B cell (primary cell): ENCODE measurements at regions not wholly inside any gene's neighbourhood (a gene's known extent, or its start where the extent isn't known, plus 50 kb on each side); places are given as distances from the start of the nearest gene placed in this dataset.
A peak's percentile ranks its signal among the peaks of the same experiment; 100 is the strongest.

Experiments
- ATAC-seq: fragments of 200-7000 bp; cut with Tn5 transposase; one replicate; pipeline ENCODE4 v1.10.0; 2021; ENCODE audit warnings: low read depth, mild to moderate bottlenecking, moderate number of reproducible peaks, moderate library complexity
- CTCF ChIA-PET: fragments of 350-600 bp; sonication (Branson Sonifier 250); formaldehyde crosslinking; loops from one replicate; lab custom pipeline; 2021; ENCODE audit warnings: antibody characterized with exemption, inconsistent platforms; lab: Charles Lee
- POLR2A ChIA-PET: fragments of 350-600 bp; sonication (Branson Sonifier 250); formaldehyde crosslinking; loops from one replicate; lab custom pipeline; 2021; ENCODE audit warnings: antibody characterized with exemption; lab: Charles Lee
- DNase-seq: peaks from one replicate; pipeline ENCODE4 v3.0.0; 2013
- H2AFZ ChIP-seq: 2 replicates; pipeline ENCODE4 v1.6.1; 2012; ENCODE audit warnings: mild to moderate bottlenecking, low read depth, low read length; ENCODE audit not compliant: insufficient read depth, poor library complexity, severe bottlenecking
- H3K27ac ChIP-seq, 2 donors: 1 replicate in 1 of 2; 2 replicates in 1 of 2; pipeline ENCODE4 v1.5.1; 2012 to 2013; ENCODE audit warnings: low read length in 2 of 2, mild to moderate bottlenecking in 2 of 2, moderate library complexity in 1 of 2
- H3K27me3 ChIP-seq, 4 experiments: fragments of 200-600 bp in 1 of 4; sonication (generic) in 1 of 4; replicated peaks in 1 of 4; 1 replicate in 2 of 4; 2 replicates in 2 of 4; pipeline versions ENCODE4 v1.6.1 to v1.7.0; 2013 to 2016; ENCODE audit warnings: low read length in 3 of 4, mild to moderate bottlenecking in 2 of 4, mixed read lengths in 1 of 4, moderate library complexity in 1 of 4; ENCODE audit not compliant: insufficient read depth in 4 of 4, control insufficient read depth in 3 of 4; ENCODE audit errors: control extremely low read depth in 1 of 4
- H3K36me3 ChIP-seq, 2 experiments: replicated peaks in 1 of 2; 1 replicate in 1 of 2; 2 replicates in 1 of 2; pipeline versions ENCODE4 v1.6.1 to v1.7.1; 2013; ENCODE audit warnings: low read length in 1 of 2; ENCODE audit not compliant: insufficient read depth in 2 of 2, control insufficient read depth in 1 of 2; ENCODE audit errors: control extremely low read depth in 1 of 2, extremely low read depth in 1 of 2
- H3K4me1 ChIP-seq, 2 donors: fragments of 200-600 bp in 1 of 2; sonication (generic) in 1 of 2; 1 replicate in 1 of 2; 2 replicates in 1 of 2; pipeline versions ENCODE4 v1.5.1 to v1.6.1; 2013 to 2017; ENCODE audit warnings: low read length in 2 of 2; ENCODE audit not compliant: control insufficient read depth in 2 of 2, insufficient read depth in 2 of 2
- H3K4me2 ChIP-seq: replicated peaks from 2 replicates; pipeline ENCODE3; 2012; ENCODE audit warnings: mild to moderate bottlenecking, low read depth, low read length; ENCODE audit not compliant: poor library complexity, severe bottlenecking
- H3K4me3 ChIP-seq, 5 experiments: fragments of 200-600 bp in 1 of 5; sonication (generic) in 1 of 5; 1 replicate in 3 of 5; 2 replicates in 2 of 5; pipeline versions ENCODE4 v1.5.1 to v1.7.0; 2011 to 2016; ENCODE audit warnings: low read length in 4 of 5, mild to moderate bottlenecking in 4 of 5, low read depth in 2 of 5, control low read depth in 1 of 5, moderate library complexity in 1 of 5; ENCODE audit not compliant: insufficient read depth in 1 of 5; ENCODE audit errors: control extremely low read depth in 1 of 5, extremely low read depth in 1 of 5
- H3K79me2 ChIP-seq: fragments of 200-600 bp; sonication (generic); one replicate; pipeline ENCODE4 v1.6.0; 2016; ENCODE audit warnings: low read length; ENCODE audit not compliant: control insufficient read depth, insufficient read depth
- H3K9ac ChIP-seq: fragments of 200-600 bp; sonication (generic); 2 replicates; pipeline ENCODE4 v1.6.1; 2017; ENCODE audit warnings: mild to moderate bottlenecking, low read length, moderate library complexity
- H3K9me3 ChIP-seq, 3 donors: one replicate each; pipeline versions ENCODE4 v1.6.1 to v1.7.1; 2013; ENCODE audit warnings: low read length in 2 of 3; ENCODE audit not compliant: control insufficient read depth in 2 of 3, insufficient read depth in 1 of 3; ENCODE audit errors: control extremely low read depth in 1 of 3
- H4K20me1 ChIP-seq: 2 replicates; pipeline ENCODE4 v1.6.0; 2012; ENCODE audit warnings: mild to moderate bottlenecking, low read length; ENCODE audit not compliant: insufficient read depth, control insufficient read depth, poor library complexity, severe bottlenecking
- H3K27ac Mint-ChIP-seq: one replicate; pipeline ENCODE4 v1.8.0; 2021; ENCODE audit warnings: mixed read lengths
- H3K27me3 Mint-ChIP-seq: one replicate; pipeline ENCODE4 v1.8.0; 2021; ENCODE audit warnings: mixed read lengths
- H3K4me1 Mint-ChIP-seq: one replicate; pipeline ENCODE4 v1.8.0; 2021; ENCODE audit warnings: mixed read lengths
- H3K4me3 Mint-ChIP-seq: one replicate; pipeline ENCODE4 v1.8.0; 2021; ENCODE audit warnings: mixed read lengths
- H3K9me3 Mint-ChIP-seq: one replicate; pipeline ENCODE4 v1.8.0; 2022; ENCODE audit warnings: mixed read lengths; ENCODE audit not compliant: insufficient read depth
- CTCF ChIP-seq: fragments of 200-600 bp; IDR thresholded peaks from one replicate; pipeline ENCODE4 v1.8.0; 2022; ENCODE audit warnings: antibody characterized with exemption, mild to moderate bottlenecking
- EZH2 ChIP-seq: IDR thresholded peaks from 2 replicates; pipeline ENCODE4 v1.6.1; 2012; ENCODE audit warnings: borderline replicate concordance, low read depth, mild to moderate bottlenecking, moderate library complexity, low read length; ENCODE audit not compliant: insufficient read depth, poor library complexity, severe bottlenecking
- WGBS: methylation state at CpG from one replicate; pipeline ENCODE4 v1.1.5; 2013; ENCODE audit warnings: missing lambda C conversion rate; ENCODE audit not compliant: insufficient coverage; 5-methylcytosine and 5-hydroxymethylcytosine counted together
- intact Hi-C: fragments of 100-400 bp; cut with micrococcal nuclease; formaldehyde crosslinking; loops from one replicate; pipeline ENCODE4 v1.10.0; 2022

GRCh38 chr10:10138685-10139084 lies 879.0 kb upstream of the CELF2 start:
- ChIA-PET POLR2A (no interaction called here), CTCF (no interaction called here)
- Histone ChIP-seq H3K9me3 (no peaks in the 10 kb centered on the region), H3K27me3 (no peaks in the 10 kb centered on the region), H3K27ac (no peak overlapping the region), H4K20me1 (no peaks in the 10 kb centered on the region), H2AFZ (peak overlapping the region; percentile 26), H3K4me1 (no peaks in the 10 kb centered on the region), H3K4me2 (peak overlapping the region; percentile 60), H3K9ac (peak overlapping the region; percentile 53), H3K36me3 (no peaks in the 10 kb centered on the region), H3K4me3 (peak overlapping the region in 3 of 5 experiments; percentile 2 to 39 (median 13)), H3K79me2 (no peaks in the 10 kb centered on the region)
- Mint-ChIP-seq H3K9me3 (no peaks in the 10 kb centered on the region), H3K27ac (no peak overlapping the region), H3K4me3 (peak overlapping the region; percentile 77), H3K4me1 (peaks cover 6% of the 10 kb centered on the region), H3K27me3 (no peaks in the 10 kb centered on the region)
- intact Hi-C loops: no loop called here
- TF ChIP-seq EZH2 (no peak), CTCF (no peak)
- DNase-seq: peak; percentile 4
- ATAC-seq: no peak
- WGBS: no CpG with 5 or more reads among the region's 2 CpGs

GRCh38 chr10:10141782-10142382 lies 875.8 kb upstream of the CELF2 start:
- CTCF ChIA-PET: no interaction called here
- no peak overlapping the region for H3K4me2 ChIP-seq
- WGBS: no CpG with 5 or more reads among the region's 4 CpGs
- H3K9ac ChIP-seq: no peak overlapping the region
- no peak overlapping the region for H2AFZ ChIP-seq
- no peak overlapping the region for H3K4me3 ChIP-seq
- Mint-ChIP-seq H3K4me3 (no peak overlapping the region), H3K9me3 (no peaks in the 10 kb centered on the region), H3K4me1 (peaks cover 6% of the 10 kb centered on the region), H3K27ac (no peak overlapping the region), H3K27me3 (no peaks in the 10 kb centered on the region)
- POLR2A ChIA-PET: no interaction called here
- no peak overlapping the region for H3K27ac ChIP-seq
- no peaks in the 10 kb centered on the region for H3K4me1 ChIP-seq
- H3K79me2 ChIP-seq: no peaks in the 10 kb centered on the region
- no peaks in the 10 kb centered on the region for H3K9me3 ChIP-seq
- TF ChIP-seq CTCF (no peak), EZH2 (no peak)
- H4K20me1 ChIP-seq: no peaks in the 10 kb centered on the region
- no peak for ATAC-seq
- no peaks in the 10 kb centered on the region for H3K36me3 ChIP-seq
- intact Hi-C loops: no loop called here
- no peak for DNase-seq
- no peaks in the 10 kb centered on the region for H3K27me3 ChIP-seq
